HG03432 (cell line): ENCODE measurements at regions not wholly inside any gene's neighbourhood (a gene's known extent, or its start where the extent isn't known, plus 50 kb on each side); places are given as distances from the start of the nearest gene placed in this dataset.
"Not testable (repeated sequence)": the region's sequence is repeated elsewhere in the genome, so short reads cannot be mapped to it uniquely, and the experiment has no call there.

Source experiments
- ATAC-seq: cut with Tn5 transposase; IDR thresholded peaks from one replicate; pipeline ENCODE4 v1.9.1; 2021; ENCODE audit warnings: mild to moderate bottlenecking, moderate library complexity; ENCODE audit not compliant: unreplicated experiment

- no peak for ATAC-seq
Observed at GRCh38 chr16:75919664-75920063, 193.4 kb upstream of the CPHXL start.

GRCh38 chr16:75921281-75921680, 195.0 kb upstream of the CPHXL start:
- ATAC-seq, result no peak

GRCh38 chr16:75922250-75922649, 196.0 kb upstream of the CPHXL start:
- ATAC-seq, result no peak

- ATAC-seq, result no peak
Observed at GRCh38 chr16:75924397-75924796, 198.1 kb upstream of the CPHXL start.

GRCh38 chr16:75927810-75928209, 201.5 kb upstream of the CPHXL start:
- no peak for ATAC-seq

GRCh38 chr16:75928295-75928694, 202.0 kb upstream of the CPHXL start:
- ATAC-seq, result no peak

GRCh38 chr16:75929046-75929445, 202.8 kb upstream of the CPHXL start:
- ATAC-seq, result no peak

- ATAC-seq, result no peak
Observed at GRCh38 chr16:75931043-75931442, 204.8 kb upstream of the CPHXL start.

GRCh38 chr16:75931970-75932369, 205.7 kb upstream of the CPHXL start:
- ATAC-seq, result no peak

- no peak for ATAC-seq
Observed at GRCh38 chr16:75938818-75939217, 212.5 kb upstream of the CPHXL start.

GRCh38 chr16:75942351-75942750, 216.1 kb upstream of the CPHXL start:
- no peak for ATAC-seq

- no peak for ATAC-seq
Observed at GRCh38 chr16:75942936-75943335, 216.6 kb upstream of the CPHXL start.

- ATAC-seq, result no peak
Observed at GRCh38 chr16:75943705-75944514, 217.6 kb upstream of the CPHXL start.

- ATAC-seq, result no peak
Observed at GRCh38 chr16:75945916-75946457, 219.7 kb upstream of the CPHXL start.

GRCh38 chr16:75947626-75948239, 221.4 kb upstream of the CPHXL start:
- ATAC-seq, result no peak

GRCh38 chr16:75948441-75948840, 222.2 kb upstream of the CPHXL start:
- ATAC-seq, result no peak

GRCh38 chr16:75948886-75949285, 222.6 kb upstream of the CPHXL start:
- no peak for ATAC-seq

GRCh38 chr16:75952124-75952523, 225.8 kb upstream of the CPHXL start:
- no peak for ATAC-seq

- ATAC-seq, result no peak
Observed at GRCh38 chr16:75957870-75958269, 231.6 kb upstream of the CPHXL start.

GRCh38 chr16:75965504-75966374, 239.4 kb upstream of the CPHXL start:
- no peak for ATAC-seq

GRCh38 chr16:75969120-75969519, 242.8 kb upstream of the CPHXL start:
- not testable (repeated sequence) for ATAC-seq
